Neuronal stem cell (in vitro differentiated cells): ENCODE measurements at regions not wholly inside any gene's neighbourhood (a gene's known extent, or its start where the extent isn't known, plus 50 kb on each side); places are given as distances from the start of the nearest gene placed in this dataset.
A peak's percentile ranks its signal among the peaks of the same experiment; 100 is the strongest.

ENCODE experiments used
- DNase-seq: peaks from one replicate; pipeline ENCODE4 v3.0.0-alpha.2; 2013; ENCODE audit warnings: low spot score
- H2AFZ ChIP-seq: one replicate; pipeline ENCODE4 v1.6.1; 2013; ENCODE audit warnings: mild to moderate bottlenecking, low read length, inconsistent platforms
- H2AK5ac ChIP-seq: 2 replicates; pipeline ENCODE4 v1.6.1; 2013; ENCODE audit warnings: low read depth, mild to moderate bottlenecking, inconsistent platforms, low read length, moderate library complexity, mixed read lengths
- H2BK120ac ChIP-seq: 2 replicates; pipeline ENCODE4 v1.6.1; 2013; ENCODE audit warnings: low read depth, mild to moderate bottlenecking, inconsistent platforms, low read length, moderate library complexity, mixed read lengths
- H2BK12ac ChIP-seq: one replicate; pipeline ENCODE4 v1.6.1; 2013; ENCODE audit warnings: low read length, inconsistent platforms
- H2BK15ac ChIP-seq: 2 replicates; pipeline ENCODE4 v1.6.1; 2013; ENCODE audit warnings: mild to moderate bottlenecking, low read length, inconsistent platforms, mixed read lengths
- H2BK5ac ChIP-seq: one replicate; pipeline ENCODE4 v1.6.1; 2013; ENCODE audit warnings: inconsistent platforms, mild to moderate bottlenecking, low read length, moderate library complexity
- H3K14ac ChIP-seq: one replicate; pipeline ENCODE4 v1.6.1; 2013; ENCODE audit warnings: low read length, inconsistent platforms
- H3K18ac ChIP-seq: 2 replicates; pipeline ENCODE4 v1.6.1; 2013; ENCODE audit warnings: low read length, inconsistent platforms
- H3K23ac ChIP-seq: 2 replicates; pipeline ENCODE4 v1.6.1; 2013; ENCODE audit warnings: low read depth, mild to moderate bottlenecking, mixed read lengths, low read length, inconsistent platforms; ENCODE audit not compliant: poor library complexity
- H3K27ac ChIP-seq: replicated peaks from 3 replicates; pipeline ENCODE4 v1.5.1; 2013; ENCODE audit warnings: low read length, inconsistent platforms
- H3K27me3 ChIP-seq, 3 experiments: 2 replicates each; pipeline ENCODE4 v1.6.1; 2013; ENCODE audit warnings: low read length in 3 of 3, mild to moderate bottlenecking in 2 of 3, inconsistent platforms in 1 of 3, low read depth in 1 of 3, mixed read lengths in 1 of 3, moderate library complexity in 1 of 3; ENCODE audit not compliant: control insufficient read depth in 3 of 3, insufficient read depth in 3 of 3
- H3K36me3 ChIP-seq, 2 donors: replicated peaks in 1 of 2; 2 replicates each; pipeline ENCODE4 v1.6.1; 2013; ENCODE audit warnings: low read length in 2 of 2; ENCODE audit not compliant: control insufficient read depth in 2 of 2, insufficient read depth in 2 of 2
- H3K4ac ChIP-seq: 2 replicates; pipeline ENCODE4 v1.6.1; 2013; ENCODE audit warnings: inconsistent platforms, mild to moderate bottlenecking, low read length, moderate library complexity
- H3K4me1 ChIP-seq, 2 donors: 1 replicate in 1 of 2; 2 replicates in 1 of 2; pipeline ENCODE4 v1.6.1; 2013; ENCODE audit warnings: low read length in 2 of 2, low read depth in 1 of 2; ENCODE audit not compliant: control insufficient read depth in 2 of 2, insufficient read depth in 1 of 2
- H3K4me2 ChIP-seq: one replicate; pipeline ENCODE4 v1.6.1; 2013; ENCODE audit warnings: mild to moderate bottlenecking, low read length, inconsistent platforms; ENCODE audit not compliant: insufficient read depth, poor library complexity, severe bottlenecking
- H3K4me3 ChIP-seq, 2 donors: 2 replicates each; pipeline ENCODE4 v1.5.1; 2013; ENCODE audit warnings: low read length in 2 of 2, mild to moderate bottlenecking in 2 of 2, inconsistent platforms in 1 of 2, moderate library complexity in 1 of 2
- H3K79me1 ChIP-seq: one replicate; pipeline ENCODE4 v1.6.1; 2013; ENCODE audit warnings: low read depth, mild to moderate bottlenecking, inconsistent platforms, low read length, moderate library complexity
- H3K9ac ChIP-seq: one replicate; pipeline ENCODE4 v1.6.1; 2013; ENCODE audit warnings: mild to moderate bottlenecking, low read depth, low read length, inconsistent platforms; ENCODE audit not compliant: poor library complexity
- H3K9me3 ChIP-seq, 2 donors: replicated peaks in 1 of 2; 2 replicates each; pipeline versions ENCODE3 to v1.6.1; 2013; ENCODE audit warnings: low read length in 2 of 2, mild to moderate bottlenecking in 2 of 2, inconsistent platforms in 1 of 2, low read depth in 1 of 2, mixed read lengths in 1 of 2, moderate library complexity in 1 of 2; ENCODE audit not compliant: control insufficient read depth in 2 of 2, insufficient read depth in 1 of 2
- H4K8ac ChIP-seq: one replicate; pipeline ENCODE4 v1.6.1; 2013; ENCODE audit warnings: low read depth, mild to moderate bottlenecking, inconsistent platforms, low read length, moderate library complexity
- H4K91ac ChIP-seq: one replicate; pipeline ENCODE4 v1.6.1; 2013; ENCODE audit warnings: low read length, low read depth, mild to moderate bottlenecking, inconsistent platforms; ENCODE audit not compliant: poor library complexity
- WGBS, 2 donors: extraction: QIAGEN DNeasy Blood & Tissue Kit; methylation state at CpG; one replicate each; pipeline ENCODE4 v1.1.7; 2013; ENCODE audit warnings: missing lambda C conversion rate in 2 of 2, mixed read lengths in 1 of 2; ENCODE audit not compliant: insufficient read length in 2 of 2, insufficient replicate concordance in 1 of 2; ENCODE audit errors: extremely low coverage in 2 of 2; 5-methylcytosine and 5-hydroxymethylcytosine counted together

- Histone ChIP-seq H3K4me1 (peaks cover 0 to 5% of the 10 kb centered on the region in 2 donors), H2AK5ac (no peak overlapping the region), H3K4ac (no peak overlapping the region), H3K36me3 (no peaks in the 10 kb centered on the region), H4K91ac (no peak overlapping the region), H3K27ac (no peak overlapping the region), H3K9me3 (no peaks in the 10 kb centered on the region), H2AFZ (no peak overlapping the region), H2BK12ac (no peak overlapping the region), H3K27me3 (no peaks in the 10 kb centered on the region), H2BK15ac (no peak overlapping the region), H3K79me1 (no peaks in the 10 kb centered on the region), H3K18ac (no peak overlapping the region), H4K8ac (no peak overlapping the region), H3K9ac (no peak overlapping the region), H3K4me3 (no peak overlapping the region), H3K23ac (no peak overlapping the region), H2BK120ac (no peak overlapping the region), H2BK5ac (no peak overlapping the region), H3K4me2 (no peak overlapping the region), H3K14ac (no peak overlapping the region)
- no peak for DNase-seq
- WGBS, 2 donors: no CpG with 5 or more reads among the region's 5 CpGs
Measured at GRCh38 chr11:95487938-95488337, 256.9 kb upstream of the SESN3 start.

- Histone ChIP-seq H3K9ac (no peak overlapping the region), H3K9me3 (no peaks in the 10 kb centered on the region), H2BK15ac (no peak overlapping the region), H3K4me2 (no peak overlapping the region), H2AFZ (no peak overlapping the region), H3K4ac (no peak overlapping the region), H3K79me1 (no peaks in the 10 kb centered on the region), H4K8ac (no peak overlapping the region), H3K4me3 (no peak overlapping the region), H3K18ac (no peak overlapping the region), H2AK5ac (no peak overlapping the region), H3K14ac (no peak overlapping the region), H3K27ac (no peak overlapping the region), H4K91ac (no peak overlapping the region), H3K36me3 (no peaks in the 10 kb centered on the region), H2BK12ac (no peak overlapping the region), H3K4me1 (peaks cover 0 to 5% of the 10 kb centered on the region in 2 donors), H2BK5ac (no peak overlapping the region), H3K27me3 (no peaks in the 10 kb centered on the region), H3K23ac (no peak overlapping the region), H2BK120ac (no peak overlapping the region)
- no CpG with 5 or more reads among the region's 2 CpGs for WGBS, 2 donors
- no peak for DNase-seq
Measured at GRCh38 chr11:95487391-95487790, 256.4 kb upstream of the SESN3 start.

- H3K4me2 ChIP-seq: no peak overlapping the region
- H3K79me1 ChIP-seq: no peaks in the 10 kb centered on the region
- no peak overlapping the region for H3K14ac ChIP-seq
- no peak overlapping the region for H2BK120ac ChIP-seq
- H2AK5ac ChIP-seq: no peak overlapping the region
- no peak overlapping the region for H4K91ac ChIP-seq
- H2BK5ac ChIP-seq: no peak overlapping the region
- no peak overlapping the region for H4K8ac ChIP-seq
- H3K9me3 ChIP-seq: no peaks in the 10 kb centered on the region
- no peaks in the 10 kb centered on the region for H3K27me3 ChIP-seq
- H3K18ac ChIP-seq: no peak overlapping the region
- no peak overlapping the region for H3K4me3 ChIP-seq
- H3K4ac ChIP-seq: no peak overlapping the region
- H3K27ac ChIP-seq: no peak overlapping the region
- WGBS, 2 donors: no CpG with 5 or more reads among the region's 9 CpGs
- H2AFZ ChIP-seq: no peak overlapping the region
- no peaks in the 10 kb centered on the region for H3K36me3 ChIP-seq
- no peak overlapping the region for H3K23ac ChIP-seq
- no peak overlapping the region for H2BK12ac ChIP-seq
- H2BK15ac ChIP-seq: peak overlapping the region; percentile 35
- DNase-seq: no peak
- no peak overlapping the region for H3K9ac ChIP-seq
- H3K4me1 ChIP-seq: peaks cover 0 to 5% of the 10 kb centered on the region in 2 donors
Measured at GRCh38 chr11:95486979-95487378, 256.0 kb upstream of the SESN3 start.

- Histone ChIP-seq H3K14ac (no peak overlapping the region), H3K23ac (no peak overlapping the region), H3K27ac (no peak overlapping the region), H3K9me3 (no peaks in the 10 kb centered on the region), H2BK120ac (no peak overlapping the region), H2BK12ac (no peak overlapping the region), H2BK15ac (peak overlapping the region; percentile 35), H2BK5ac (no peak overlapping the region), H3K18ac (no peak overlapping the region), H3K9ac (no peak overlapping the region), H3K27me3 (no peaks in the 10 kb centered on the region), H3K36me3 (no peaks in the 10 kb centered on the region), H2AFZ (no peak overlapping the region), H3K4ac (no peak overlapping the region), H3K4me3 (no peak overlapping the region), H3K4me2 (no peak overlapping the region), H3K79me1 (no peaks in the 10 kb centered on the region), H4K8ac (no peak overlapping the region), H2AK5ac (no peak overlapping the region), H4K91ac (no peak overlapping the region), H3K4me1 (peaks cover 0 to 5% of the 10 kb centered on the region in 2 donors)
- no peak for DNase-seq
- no CpG with 5 or more reads among the region's 2 CpGs for WGBS, 2 donors
Measured at GRCh38 chr11:95486466-95486865, 255.5 kb upstream of the SESN3 start.
